ENCODE measurements at regions not wholly inside any gene's neighbourhood (a gene's known extent, or its start where the extent isn't known, plus 50 kb on each side); places are given as distances from the start of the nearest gene placed in this dataset.

DNA sequence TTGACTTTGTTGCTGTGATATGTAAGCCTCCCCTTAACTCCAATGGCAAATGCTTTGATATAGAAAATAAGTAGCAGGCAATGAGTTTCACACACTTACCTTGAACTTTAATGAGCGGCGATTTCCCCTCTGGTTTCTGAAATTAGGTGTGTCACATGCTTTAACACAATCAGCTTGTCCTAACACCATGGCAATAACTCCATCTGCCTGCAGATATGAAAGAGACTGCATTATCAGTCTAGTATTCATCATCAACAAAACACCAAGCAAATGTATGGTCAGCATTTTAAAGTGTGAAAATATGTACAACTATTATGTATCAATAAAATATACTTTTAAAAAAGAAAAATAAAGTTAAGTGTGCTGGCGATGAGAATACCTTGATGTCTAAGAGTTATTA is 128.8 kb upstream of the FAM9B start:
- TF ChIP-seq YY1 (IDR thresholded peaks at IDR 0.05; ENCODE audit: low read depth, low read length) (no peak), CEBPB (IDR thresholded peaks at IDR 0.05; ENCODE audit: low read depth, low read length) (no peak), POLR2AphosphoS5 (IDR thresholded peaks at IDR 0.05; ENCODE audit: low read depth, low read length) (no peak)
- TF ChIP-seq, protein P1, sequence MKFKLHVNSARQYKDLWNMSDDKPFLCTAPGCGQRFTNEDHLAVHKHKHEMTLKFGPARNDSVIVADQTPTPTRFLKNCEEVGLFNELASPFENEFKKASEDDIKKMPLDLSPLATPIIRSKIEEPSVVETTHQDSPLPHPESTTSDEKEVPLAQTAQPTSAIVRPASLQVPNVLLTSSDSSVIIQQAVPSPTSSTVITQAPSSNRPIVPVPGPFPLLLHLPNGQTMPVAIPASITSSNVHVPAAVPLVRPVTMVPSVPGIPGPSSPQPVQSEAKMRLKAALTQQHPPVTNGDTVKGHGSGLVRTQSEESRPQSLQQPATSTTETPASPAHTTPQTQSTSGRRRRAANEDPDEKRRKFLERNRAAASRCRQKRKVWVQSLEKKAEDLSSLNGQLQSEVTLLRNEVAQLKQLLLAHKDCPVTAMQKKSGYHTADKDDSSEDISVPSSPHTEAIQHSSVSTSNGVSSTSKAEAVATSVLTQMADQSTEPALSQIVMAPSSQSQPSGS (IDR thresholded peaks at IDR 0.05; ENCODE audit: low read length): no peak
- TF ChIP-seq, protein P2, sequence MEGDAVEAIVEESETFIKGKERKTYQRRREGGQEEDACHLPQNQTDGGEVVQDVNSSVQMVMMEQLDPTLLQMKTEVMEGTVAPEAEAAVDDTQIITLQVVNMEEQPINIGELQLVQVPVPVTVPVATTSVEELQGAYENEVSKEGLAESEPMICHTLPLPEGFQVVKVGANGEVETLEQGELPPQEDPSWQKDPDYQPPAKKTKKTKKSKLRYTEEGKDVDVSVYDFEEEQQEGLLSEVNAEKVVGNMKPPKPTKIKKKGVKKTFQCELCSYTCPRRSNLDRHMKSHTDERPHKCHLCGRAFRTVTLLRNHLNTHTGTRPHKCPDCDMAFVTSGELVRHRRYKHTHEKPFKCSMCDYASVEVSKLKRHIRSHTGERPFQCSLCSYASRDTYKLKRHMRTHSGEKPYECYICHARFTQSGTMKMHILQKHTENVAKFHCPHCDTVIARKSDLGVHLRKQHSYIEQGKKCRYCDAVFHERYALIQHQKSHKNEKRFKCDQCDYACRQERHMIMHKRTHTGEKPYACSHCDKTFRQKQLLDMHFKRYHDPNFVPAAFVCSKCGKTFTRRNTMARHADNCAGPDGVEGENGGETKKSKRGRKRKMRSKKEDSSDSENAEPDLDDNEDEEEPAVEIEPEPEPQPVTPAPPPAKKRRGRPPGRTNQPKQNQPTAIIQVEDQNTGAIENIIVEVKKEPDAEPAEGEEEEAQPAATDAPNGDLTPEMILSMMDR (IDR thresholded peaks at IDR 0.05; ENCODE audit: control extremely low read depth in 1 of 3, insufficient read depth in 1 of 3, low read depth in 1 of 3, low read length in 3 of 3): no peak
